LNCAP (cell line): ENCODE measurements at regions not wholly inside any gene's neighbourhood (a gene's known extent, or its start where the extent isn't known, plus 50 kb on each side); places are given as distances from the start of the nearest gene placed in this dataset.

Source experiments
- CTCF ChIP-seq: fragments of 450-650 bp; IDR thresholded peaks from 2 replicates; pipeline ENCODE4 v1.5.1; 2017; ENCODE audit warnings: mild to moderate bottlenecking

- no peak for TF ChIP-seq CTCF
These were observed 50.4 kb upstream of the MSMB start for GRCh38 chr10:46096446-46096845.

DNA sequence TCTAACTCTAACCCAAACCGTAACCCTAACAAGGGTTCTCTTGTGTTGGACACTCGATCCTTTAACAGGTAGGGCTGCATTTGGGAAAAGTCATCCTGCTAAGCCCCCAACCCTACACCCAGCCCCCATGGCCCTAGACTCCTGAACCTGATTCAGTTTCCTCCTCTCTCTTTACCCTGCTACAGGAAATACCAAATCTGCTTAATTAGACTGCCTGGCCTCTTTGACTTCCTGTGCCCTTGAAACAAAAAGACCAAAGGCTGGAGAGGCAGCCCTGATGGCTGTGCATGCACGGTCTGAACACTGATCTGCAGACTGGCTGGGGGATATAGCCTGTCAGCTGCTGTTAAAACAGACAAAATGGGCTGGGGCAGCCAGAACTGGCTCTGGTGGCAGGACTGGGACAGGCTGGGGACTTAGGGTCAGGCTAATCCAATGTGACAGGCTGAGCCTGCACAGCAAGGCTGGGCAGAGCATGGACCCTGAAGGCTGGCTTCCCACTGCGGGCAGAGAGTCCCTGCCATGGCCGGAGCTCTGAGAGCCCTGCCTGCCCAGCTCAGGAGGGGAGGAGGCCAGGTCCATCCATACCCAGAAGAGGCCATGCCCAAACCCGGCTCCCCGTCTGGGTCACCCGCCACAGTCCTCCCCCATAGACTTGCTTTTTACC lies 51.0 kb upstream of the MSMB start:
- TF ChIP-seq CTCF: no peak

- no peak for TF ChIP-seq CTCF
These were observed 51.7 kb upstream of the MSMB start for GRCh38 chr10:46097576-46098317.

GRCh38 chr10:46098386-46098785 lies 52.3 kb upstream of the MSMB start:
- TF ChIP-seq CTCF: no peak

- TF ChIP-seq CTCF: no peak
These were observed 58.1 kb upstream of the MSMB start for GRCh38 chr10:46104071-46104585.

GRCh38 chr10:46106410-46107255 lies 60.6 kb upstream of the MSMB start:
- TF ChIP-seq CTCF: no peak; the same call in 1 of the 2 replicates

- TF ChIP-seq CTCF: no peak
These were observed 117.1 kb upstream of the ANTXRL start for GRCh38 chr10:46169736-46170135.
